ENCODE measurements at regions not wholly inside any gene's neighbourhood (a gene's known extent, or its start where the extent isn't known, plus 50 kb on each side); places are given as distances from the start of the nearest gene placed in this dataset.

DNA sequence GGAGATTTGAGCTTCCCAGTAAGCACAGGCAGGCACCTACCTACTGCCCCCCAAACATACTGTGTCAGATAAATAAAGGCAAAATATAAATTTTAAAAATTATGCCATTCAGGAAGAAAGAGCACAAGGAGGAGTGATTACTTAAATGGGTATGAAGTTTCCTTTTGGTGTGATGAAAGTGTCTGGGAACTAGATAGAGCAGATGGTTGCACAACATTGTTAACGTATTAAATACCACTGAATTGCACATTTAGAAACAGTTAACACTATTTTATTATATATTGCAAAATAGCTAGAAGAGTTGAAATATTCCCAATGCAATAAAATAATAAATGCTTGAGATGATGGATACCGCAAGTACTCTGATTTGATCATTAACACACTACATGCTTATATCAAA is 374.7 kb upstream of the FGF13 start:
- TF ChIP-seq EGR1 (IDR thresholded peaks at IDR 0.05; ENCODE audit: low read depth in 2 of 2) (no peak), RXRA (IDR thresholded peaks at IDR 0.05) (no peak), SP1 (IDR thresholded peaks at IDR 0.05) (no peak), JUND (IDR thresholded peaks at IDR 0.05) (no peak), HNF4G (IDR thresholded peaks at IDR 0.05) (no peak), RAD21 (IDR thresholded peaks at IDR 0.05) (no peak), GABPA (IDR thresholded peaks at IDR 0.05 in 1 of 2, conservative IDR thresholded peaks at IDR 0.05 in 1 of 2) (no peak), TAF1 (conservative IDR thresholded peaks at IDR 0.05) (no peak)
- TF ChIP-seq, protein P1, sequence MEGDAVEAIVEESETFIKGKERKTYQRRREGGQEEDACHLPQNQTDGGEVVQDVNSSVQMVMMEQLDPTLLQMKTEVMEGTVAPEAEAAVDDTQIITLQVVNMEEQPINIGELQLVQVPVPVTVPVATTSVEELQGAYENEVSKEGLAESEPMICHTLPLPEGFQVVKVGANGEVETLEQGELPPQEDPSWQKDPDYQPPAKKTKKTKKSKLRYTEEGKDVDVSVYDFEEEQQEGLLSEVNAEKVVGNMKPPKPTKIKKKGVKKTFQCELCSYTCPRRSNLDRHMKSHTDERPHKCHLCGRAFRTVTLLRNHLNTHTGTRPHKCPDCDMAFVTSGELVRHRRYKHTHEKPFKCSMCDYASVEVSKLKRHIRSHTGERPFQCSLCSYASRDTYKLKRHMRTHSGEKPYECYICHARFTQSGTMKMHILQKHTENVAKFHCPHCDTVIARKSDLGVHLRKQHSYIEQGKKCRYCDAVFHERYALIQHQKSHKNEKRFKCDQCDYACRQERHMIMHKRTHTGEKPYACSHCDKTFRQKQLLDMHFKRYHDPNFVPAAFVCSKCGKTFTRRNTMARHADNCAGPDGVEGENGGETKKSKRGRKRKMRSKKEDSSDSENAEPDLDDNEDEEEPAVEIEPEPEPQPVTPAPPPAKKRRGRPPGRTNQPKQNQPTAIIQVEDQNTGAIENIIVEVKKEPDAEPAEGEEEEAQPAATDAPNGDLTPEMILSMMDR (IDR thresholded peaks at IDR 0.05; ENCODE audit: low read depth, low read length, missing input control) = no peak
- TF ChIP-seq, protein P2, sequence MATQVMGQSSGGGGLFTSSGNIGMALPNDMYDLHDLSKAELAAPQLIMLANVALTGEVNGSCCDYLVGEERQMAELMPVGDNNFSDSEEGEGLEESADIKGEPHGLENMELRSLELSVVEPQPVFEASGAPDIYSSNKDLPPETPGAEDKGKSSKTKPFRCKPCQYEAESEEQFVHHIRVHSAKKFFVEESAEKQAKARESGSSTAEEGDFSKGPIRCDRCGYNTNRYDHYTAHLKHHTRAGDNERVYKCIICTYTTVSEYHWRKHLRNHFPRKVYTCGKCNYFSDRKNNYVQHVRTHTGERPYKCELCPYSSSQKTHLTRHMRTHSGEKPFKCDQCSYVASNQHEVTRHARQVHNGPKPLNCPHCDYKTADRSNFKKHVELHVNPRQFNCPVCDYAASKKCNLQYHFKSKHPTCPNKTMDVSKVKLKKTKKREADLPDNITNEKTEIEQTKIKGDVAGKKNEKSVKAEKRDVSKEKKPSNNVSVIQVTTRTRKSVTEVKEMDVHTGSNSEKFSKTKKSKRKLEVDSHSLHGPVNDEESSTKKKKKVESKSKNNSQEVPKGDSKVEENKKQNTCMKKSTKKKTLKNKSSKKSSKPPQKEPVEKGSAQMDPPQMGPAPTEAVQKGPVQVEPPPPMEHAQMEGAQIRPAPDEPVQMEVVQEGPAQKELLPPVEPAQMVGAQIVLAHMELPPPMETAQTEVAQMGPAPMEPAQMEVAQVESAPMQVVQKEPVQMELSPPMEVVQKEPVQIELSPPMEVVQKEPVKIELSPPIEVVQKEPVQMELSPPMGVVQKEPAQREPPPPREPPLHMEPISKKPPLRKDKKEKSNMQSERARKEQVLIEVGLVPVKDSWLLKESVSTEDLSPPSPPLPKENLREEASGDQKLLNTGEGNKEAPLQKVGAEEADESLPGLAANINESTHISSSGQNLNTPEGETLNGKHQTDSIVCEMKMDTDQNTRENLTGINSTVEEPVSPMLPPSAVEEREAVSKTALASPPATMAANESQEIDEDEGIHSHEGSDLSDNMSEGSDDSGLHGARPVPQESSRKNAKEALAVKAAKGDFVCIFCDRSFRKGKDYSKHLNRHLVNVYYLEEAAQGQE (IDR thresholded peaks at IDR 0.05) = no peak
- TF ChIP-seq, protein P3, sequence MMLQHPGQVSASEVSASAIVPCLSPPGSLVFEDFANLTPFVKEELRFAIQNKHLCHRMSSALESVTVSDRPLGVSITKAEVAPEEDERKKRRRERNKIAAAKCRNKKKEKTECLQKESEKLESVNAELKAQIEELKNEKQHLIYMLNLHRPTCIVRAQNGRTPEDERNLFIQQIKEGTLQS (IDR thresholded peaks at IDR 0.05) = no peak
- TF ChIP-seq, protein P4, sequence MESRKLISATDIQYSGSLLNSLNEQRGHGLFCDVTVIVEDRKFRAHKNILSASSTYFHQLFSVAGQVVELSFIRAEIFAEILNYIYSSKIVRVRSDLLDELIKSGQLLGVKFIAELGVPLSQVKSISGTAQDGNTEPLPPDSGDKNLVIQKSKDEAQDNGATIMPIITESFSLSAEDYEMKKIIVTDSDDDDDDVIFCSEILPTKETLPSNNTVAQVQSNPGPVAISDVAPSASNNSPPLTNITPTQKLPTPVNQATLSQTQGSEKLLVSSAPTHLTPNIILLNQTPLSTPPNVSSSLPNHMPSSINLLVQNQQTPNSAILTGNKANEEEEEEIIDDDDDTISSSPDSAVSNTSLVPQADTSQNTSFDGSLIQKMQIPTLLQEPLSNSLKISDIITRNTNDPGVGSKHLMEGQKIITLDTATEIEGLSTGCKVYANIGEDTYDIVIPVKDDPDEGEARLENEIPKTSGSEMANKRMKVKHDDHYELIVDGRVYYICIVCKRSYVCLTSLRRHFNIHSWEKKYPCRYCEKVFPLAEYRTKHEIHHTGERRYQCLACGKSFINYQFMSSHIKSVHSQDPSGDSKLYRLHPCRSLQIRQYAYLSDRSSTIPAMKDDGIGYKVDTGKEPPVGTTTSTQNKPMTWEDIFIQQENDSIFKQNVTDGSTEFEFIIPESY (IDR thresholded peaks at IDR 0.05) = no peak
